ENCODE measurements at regions not wholly inside any gene's neighbourhood (a gene's known extent, or its start where the extent isn't known, plus 50 kb on each side); places are given as distances from the start of the nearest gene placed in this dataset.

- no peak for TF ChIP-seq CTCF (IDR thresholded peaks at IDR 0.05; ENCODE audit: insufficient read depth, low read depth, low read length, missing control alignments)
- DNase-seq (ENCODE audit: low read depth), result no peak
- no peak overlapping the region for H3K4me3 ChIP-seq (ENCODE audit: low read depth, low read length)
These were observed 154.2 kb downstream of the KIF4B start for GRCh38 chr5:155167736-155168135.

- H3K4me3 ChIP-seq (ENCODE audit: low read depth, low read length), result no peak overlapping the region
- no peak for DNase-seq (ENCODE audit: low read depth)
- TF ChIP-seq CTCF (IDR thresholded peaks at IDR 0.05; ENCODE audit: insufficient read depth, low read depth, low read length, missing control alignments), result no peak
These were observed 168.0 kb downstream of the KIF4B start for GRCh38 chr5:155181542-155181941.

GRCh38 chr5:155189476-155189875, 175.9 kb downstream of the KIF4B start:
- TF ChIP-seq CTCF (IDR thresholded peaks at IDR 0.05; ENCODE audit: insufficient read depth, low read depth, low read length, missing control alignments), result no peak
- no peak for DNase-seq (ENCODE audit: low read depth)
- H3K4me3 ChIP-seq (ENCODE audit: low read depth, low read length), result no peak overlapping the region

- no peak overlapping the region for H3K4me3 ChIP-seq (ENCODE audit: low read depth, low read length)
- no peak for TF ChIP-seq CTCF (IDR thresholded peaks at IDR 0.05; ENCODE audit: insufficient read depth, low read depth, low read length, missing control alignments)
- DNase-seq (ENCODE audit: low read depth), result peak; percentile 29
These were observed 176.4 kb downstream of the KIF4B start for GRCh38 chr5:155189981-155190380.

- no peak for TF ChIP-seq CTCF (IDR thresholded peaks at IDR 0.05; ENCODE audit: insufficient read depth, low read depth, low read length, missing control alignments)
- no peak overlapping the region for H3K4me3 ChIP-seq (ENCODE audit: low read depth, low read length)
- DNase-seq (ENCODE audit: low read depth), result no peak
These were observed 179.5 kb downstream of the KIF4B start for GRCh38 chr5:155193029-155193428.

- H3K4me3 ChIP-seq (ENCODE audit: low read depth, low read length), result no peak overlapping the region
- TF ChIP-seq CTCF (IDR thresholded peaks at IDR 0.05; ENCODE audit: insufficient read depth, low read depth, low read length, missing control alignments), result no peak
- DNase-seq (ENCODE audit: low read depth), result no peak
These were observed 180.0 kb downstream of the KIF4B start for GRCh38 chr5:155193483-155194107.

GRCh38 chr5:155200608-155201007, 187.1 kb downstream of the KIF4B start:
- TF ChIP-seq CTCF (IDR thresholded peaks at IDR 0.05; ENCODE audit: insufficient read depth, low read depth, low read length, missing control alignments), result no peak
- DNase-seq (ENCODE audit: low read depth), result no peak
- no peak overlapping the region for H3K4me3 ChIP-seq (ENCODE audit: low read depth, low read length)

Measured in GM12865 (cell line).